ENCODE measurements at regions not wholly inside any gene's neighbourhood (a gene's known extent, or its start where the extent isn't known, plus 50 kb on each side); places are given as distances from the start of the nearest gene placed in this dataset.

- H3K4me3 ChIP-seq (ENCODE audit: low read depth, low read length) = no peak overlapping the region
- H3K9me3 ChIP-seq (ENCODE audit: control insufficient read depth, low read length) = no peaks in the 10 kb centered on the region
- no peak overlapping the region for H2AFZ ChIP-seq
- TF ChIP-seq, protein P1, sequence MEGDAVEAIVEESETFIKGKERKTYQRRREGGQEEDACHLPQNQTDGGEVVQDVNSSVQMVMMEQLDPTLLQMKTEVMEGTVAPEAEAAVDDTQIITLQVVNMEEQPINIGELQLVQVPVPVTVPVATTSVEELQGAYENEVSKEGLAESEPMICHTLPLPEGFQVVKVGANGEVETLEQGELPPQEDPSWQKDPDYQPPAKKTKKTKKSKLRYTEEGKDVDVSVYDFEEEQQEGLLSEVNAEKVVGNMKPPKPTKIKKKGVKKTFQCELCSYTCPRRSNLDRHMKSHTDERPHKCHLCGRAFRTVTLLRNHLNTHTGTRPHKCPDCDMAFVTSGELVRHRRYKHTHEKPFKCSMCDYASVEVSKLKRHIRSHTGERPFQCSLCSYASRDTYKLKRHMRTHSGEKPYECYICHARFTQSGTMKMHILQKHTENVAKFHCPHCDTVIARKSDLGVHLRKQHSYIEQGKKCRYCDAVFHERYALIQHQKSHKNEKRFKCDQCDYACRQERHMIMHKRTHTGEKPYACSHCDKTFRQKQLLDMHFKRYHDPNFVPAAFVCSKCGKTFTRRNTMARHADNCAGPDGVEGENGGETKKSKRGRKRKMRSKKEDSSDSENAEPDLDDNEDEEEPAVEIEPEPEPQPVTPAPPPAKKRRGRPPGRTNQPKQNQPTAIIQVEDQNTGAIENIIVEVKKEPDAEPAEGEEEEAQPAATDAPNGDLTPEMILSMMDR (IDR thresholded peaks at IDR 0.05) = no peak
- no peaks in the 10 kb centered on the region for H3K27me3 ChIP-seq (ENCODE audit: control insufficient read depth, insufficient read depth, low read length)
- no peaks in the 10 kb centered on the region for H3K79me2 ChIP-seq
- H3K9ac ChIP-seq = no peak overlapping the region
- no peaks in the 10 kb centered on the region for H3K36me3 ChIP-seq (ENCODE audit: control insufficient read depth, insufficient read depth, low read length)
- H3K27ac ChIP-seq = no peak overlapping the region
- no peak overlapping the region for H3K4me2 ChIP-seq (ENCODE audit: low read length)
- no peaks in the 10 kb centered on the region for H3K4me1 ChIP-seq
Measured at GRCh38 chr7:17595546-17595945, 297.1 kb downstream of the AHR start.

GRCh38 chr7:17598305-17598704 is 299.9 kb downstream of the AHR start:
- Histone ChIP-seq H3K9me3 (ENCODE audit: control insufficient read depth, low read length) (no peaks in the 10 kb centered on the region), H3K27me3 (ENCODE audit: control insufficient read depth, insufficient read depth, low read length) (no peaks in the 10 kb centered on the region), H3K36me3 (ENCODE audit: control insufficient read depth, insufficient read depth, low read length) (no peaks in the 10 kb centered on the region), H3K4me1 (no peaks in the 10 kb centered on the region), H2AFZ (no peak overlapping the region), H3K4me2 (ENCODE audit: low read length) (no peak overlapping the region), H3K79me2 (no peaks in the 10 kb centered on the region), H3K4me3 (ENCODE audit: low read depth, low read length) (no peak overlapping the region), H3K9ac (no peak overlapping the region), H3K27ac (no peak overlapping the region)
- TF ChIP-seq, protein P1 (IDR thresholded peaks at IDR 0.05) = no peak

- Histone ChIP-seq H3K4me3 (ENCODE audit: low read depth, low read length) (no peak overlapping the region), H2AFZ (no peak overlapping the region), H3K79me2 (no peaks in the 10 kb centered on the region), H3K9ac (no peak overlapping the region), H3K4me2 (ENCODE audit: low read length) (no peak overlapping the region), H3K9me3 (ENCODE audit: control insufficient read depth, low read length) (no peaks in the 10 kb centered on the region), H3K4me1 (no peaks in the 10 kb centered on the region), H3K36me3 (ENCODE audit: control insufficient read depth, insufficient read depth, low read length) (no peaks in the 10 kb centered on the region), H3K27ac (no peak overlapping the region), H3K27me3 (ENCODE audit: control insufficient read depth, insufficient read depth, low read length) (no peaks in the 10 kb centered on the region)
- TF ChIP-seq, protein P1 (IDR thresholded peaks at IDR 0.05) = no peak
Measured at GRCh38 chr7:17598846-17599245, 300.4 kb downstream of the AHR start.

GRCh38 chr7:17599733-17600339 is 301.4 kb downstream of the AHR start:
- no peaks in the 10 kb centered on the region for H3K27me3 ChIP-seq (ENCODE audit: control insufficient read depth, insufficient read depth, low read length)
- H3K4me1 ChIP-seq = no peaks in the 10 kb centered on the region
- H3K79me2 ChIP-seq = no peaks in the 10 kb centered on the region
- no peaks in the 10 kb centered on the region for H3K36me3 ChIP-seq (ENCODE audit: control insufficient read depth, insufficient read depth, low read length)
- H2AFZ ChIP-seq = no peak overlapping the region
- TF ChIP-seq, protein P1 (IDR thresholded peaks at IDR 0.05) = no peak
- H3K4me2 ChIP-seq (ENCODE audit: low read length) = no peak overlapping the region
- no peak overlapping the region for H3K9ac ChIP-seq
- H3K27ac ChIP-seq = no peak overlapping the region
- no peaks in the 10 kb centered on the region for H3K9me3 ChIP-seq (ENCODE audit: control insufficient read depth, low read length)
- no peak overlapping the region for H3K4me3 ChIP-seq (ENCODE audit: low read depth, low read length)

DNA sequence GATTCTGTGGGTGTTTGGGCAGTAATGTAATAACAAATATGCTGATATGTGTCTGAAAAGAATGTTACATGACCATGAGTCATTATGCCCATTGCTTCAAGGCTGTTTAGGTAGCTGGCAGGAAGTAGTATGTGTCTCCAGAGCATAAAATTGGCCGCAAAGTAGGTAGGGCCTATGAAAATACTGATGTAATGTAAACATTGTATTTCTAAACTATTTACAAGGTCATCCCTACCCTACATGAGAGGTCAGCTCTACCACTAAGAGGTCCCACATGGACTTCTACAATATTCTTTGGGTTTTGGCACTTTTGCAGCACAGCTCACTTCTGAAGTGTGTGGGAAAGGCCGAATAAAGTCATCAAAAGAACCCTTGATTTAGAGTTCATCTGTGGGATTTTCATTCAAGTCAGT is 301.9 kb downstream of the AHR start:
- TF ChIP-seq, protein P1 (IDR thresholded peaks at IDR 0.05) = no peak
- Histone ChIP-seq H3K9ac (no peak overlapping the region), H2AFZ (no peak overlapping the region), H3K9me3 (ENCODE audit: control insufficient read depth, low read length) (no peaks in the 10 kb centered on the region), H3K27ac (no peak overlapping the region), H3K79me2 (no peaks in the 10 kb centered on the region), H3K27me3 (ENCODE audit: control insufficient read depth, insufficient read depth, low read length) (no peaks in the 10 kb centered on the region), H3K4me2 (ENCODE audit: low read length) (no peak overlapping the region), H3K36me3 (ENCODE audit: control insufficient read depth, insufficient read depth, low read length) (no peaks in the 10 kb centered on the region), H3K4me3 (ENCODE audit: low read depth, low read length) (no peak overlapping the region), H3K4me1 (no peaks in the 10 kb centered on the region)
